SIG-M5 treated with dmso at 0.1 percent for 504 hours (cell line): ENCODE measurements at regions not wholly inside any gene's neighbourhood (a gene's known extent, or its start where the extent isn't known, plus 50 kb on each side); places are given as distances from the start of the nearest gene placed in this dataset.

Experiments
- DNase-seq: peaks from one replicate; lab custom pipeline; 2025; ENCODE audit not compliant: unreplicated experiment; lab: John Stamatoyannopoulos, UW

- DNase-seq: no peak
Measured at GRCh38 chr13:85314686-85315085, 484.5 kb downstream of the SLITRK6 start.

- no peak for DNase-seq
Measured at GRCh38 chr13:85313761-85314503, 485.3 kb downstream of the SLITRK6 start.

- DNase-seq: no peak
Measured at GRCh38 chr13:85312071-85312470, 487.1 kb downstream of the SLITRK6 start.

- DNase-seq: peak; percentile 4
Measured at GRCh38 chr13:85303630-85304029, 495.6 kb downstream of the SLITRK6 start.

GRCh38 chr13:85298387-85298924 is 500.8 kb downstream of the SLITRK6 start:
- no peak for DNase-seq

GRCh38 chr13:85288698-85289097 is 510.5 kb downstream of the SLITRK6 start:
- DNase-seq: no peak

GRCh38 chr13:85287528-85287927 is 511.7 kb downstream of the SLITRK6 start:
- peak; percentile 57 for DNase-seq

- DNase-seq: no peak
Measured at GRCh38 chr13:85286081-85286480, 513.1 kb downstream of the SLITRK6 start.

GRCh38 chr13:85284349-85284748 is 514.9 kb downstream of the SLITRK6 start:
- no peak for DNase-seq

- DNase-seq: no peak
Measured at GRCh38 chr13:85283408-85283807, 515.8 kb downstream of the SLITRK6 start.

- DNase-seq: no peak
Measured at GRCh38 chr13:85282876-85283275, 516.3 kb downstream of the SLITRK6 start.

GRCh38 chr13:85278851-85279250 is 520.4 kb downstream of the SLITRK6 start:
- no peak for DNase-seq

GRCh38 chr13:85277748-85278147 is 521.5 kb downstream of the SLITRK6 start:
- DNase-seq: no peak

GRCh38 chr13:85266771-85267170 is 532.4 kb downstream of the SLITRK6 start:
- DNase-seq: no peak

- no peak for DNase-seq
Measured at GRCh38 chr13:85266331-85266730, 532.9 kb downstream of the SLITRK6 start.

GRCh38 chr13:85265296-85265695 is 533.9 kb downstream of the SLITRK6 start:
- DNase-seq: no peak

GRCh38 chr13:85262499-85262898 is 536.7 kb downstream of the SLITRK6 start:
- DNase-seq: no peak

- DNase-seq: peak; percentile 6
Measured at GRCh38 chr13:85261757-85262346, 537.4 kb downstream of the SLITRK6 start.

GRCh38 chr13:85260896-85261295 is 538.3 kb downstream of the SLITRK6 start:
- no peak for DNase-seq

GRCh38 chr13:85255978-85256377 is 543.2 kb downstream of the SLITRK6 start:
- DNase-seq: no peak

- no peak for DNase-seq
Measured at GRCh38 chr13:85254641-85255040, 544.6 kb downstream of the SLITRK6 start.

GRCh38 chr13:85249151-85249550 is 550.1 kb downstream of the SLITRK6 start:
- DNase-seq: no peak
